Fibroblast of lung (primary cell): ENCODE measurements at regions not wholly inside any gene's neighbourhood (a gene's known extent, or its start where the extent isn't known, plus 50 kb on each side); places are given as distances from the start of the nearest gene placed in this dataset.

Experiments
- DNase-seq, 2 donors: peaks; one replicate each; pipeline versions ENCODE4 v3.0.0 to v3.0.0-alpha.2; 2010; ENCODE audit warnings: low read depth in 2 of 2
- H2AFZ ChIP-seq: 2 replicates; pipeline ENCODE4 v1.5.1; 2012; ENCODE audit warnings: low read length, control low read depth, inconsistent platforms
- H3K27ac ChIP-seq: 2 replicates; pipeline ENCODE4 v1.5.1; 2011; ENCODE audit warnings: low read length, control low read depth; ENCODE audit not compliant: insufficient read depth
- H3K27me3 ChIP-seq: 2 replicates; pipeline ENCODE4 v1.5.1; 2011; ENCODE audit warnings: mild to moderate bottlenecking, low read length; ENCODE audit not compliant: control insufficient read depth, insufficient read depth
- H3K36me3 ChIP-seq: 2 replicates; pipeline ENCODE4 v1.5.1; 2011; ENCODE audit warnings: low read length; ENCODE audit not compliant: control insufficient read depth, insufficient read depth
- H3K4me1 ChIP-seq: 2 replicates; pipeline ENCODE4 v1.5.1; 2011; ENCODE audit warnings: low read length; ENCODE audit not compliant: control insufficient read depth, insufficient read depth; ENCODE audit errors: extremely low read depth
- H3K4me2 ChIP-seq: 2 replicates; pipeline ENCODE4 v1.5.1; 2011; ENCODE audit warnings: low read length, control low read depth; ENCODE audit not compliant: insufficient read depth; ENCODE audit errors: extremely low read depth
- H3K4me3 ChIP-seq, 4 experiments: fragments of 200-600 bp in 1 of 4; sonication (generic) in 1 of 4; replicated peaks in 1 of 4; 2 replicates each; pipeline ENCODE4 v1.5.1; 2011 to 2016; ENCODE audit warnings: low read length in 4 of 4, low read depth in 3 of 4, mild to moderate bottlenecking in 3 of 4, control low read depth in 2 of 4, inconsistent platforms in 1 of 4, mixed read lengths in 1 of 4; ENCODE audit not compliant: insufficient read depth in 1 of 4; ENCODE audit errors: control extremely low read depth in 1 of 4
- H3K79me2 ChIP-seq: 2 replicates; pipeline ENCODE4 v1.5.1; 2012; ENCODE audit warnings: mild to moderate bottlenecking, low read length, inconsistent platforms; ENCODE audit not compliant: control insufficient read depth, insufficient read depth
- H3K9ac ChIP-seq: 2 replicates; pipeline ENCODE4 v1.5.1; 2011; ENCODE audit warnings: mild to moderate bottlenecking, low read length, control low read depth; ENCODE audit not compliant: insufficient read depth
- H3K9me3 ChIP-seq: 2 replicates; pipeline ENCODE4 v1.5.1; 2012; ENCODE audit warnings: low read depth, low read length; ENCODE audit not compliant: control insufficient read depth, insufficient read depth
- H4K20me1 ChIP-seq: 2 replicates; pipeline ENCODE4 v1.5.1; 2011; ENCODE audit warnings: low read length; ENCODE audit not compliant: control insufficient read depth, insufficient read depth; ENCODE audit errors: extremely low read depth
- EZH2 ChIP-seq: IDR thresholded peaks from 2 replicates; pipeline ENCODE4 v1.5.1; 2012; ENCODE audit warnings: low read length, control low read depth, mild to moderate bottlenecking; ENCODE audit errors: missing control alignments
- TF ChIP-seq, protein P1 (sequence below), 2 donors: IDR thresholded peaks in 1 of 2; conservative IDR thresholded peaks in 1 of 2; 1 replicate in 1 of 2; 2 replicates in 1 of 2; pipeline ENCODE4 v1.5.1; 2011 to 2012; ENCODE audit warnings: low read length in 2 of 2, control low read depth in 1 of 2, inconsistent platforms in 1 of 2, low read depth in 1 of 2, mild to moderate bottlenecking in 1 of 2

DNA sequence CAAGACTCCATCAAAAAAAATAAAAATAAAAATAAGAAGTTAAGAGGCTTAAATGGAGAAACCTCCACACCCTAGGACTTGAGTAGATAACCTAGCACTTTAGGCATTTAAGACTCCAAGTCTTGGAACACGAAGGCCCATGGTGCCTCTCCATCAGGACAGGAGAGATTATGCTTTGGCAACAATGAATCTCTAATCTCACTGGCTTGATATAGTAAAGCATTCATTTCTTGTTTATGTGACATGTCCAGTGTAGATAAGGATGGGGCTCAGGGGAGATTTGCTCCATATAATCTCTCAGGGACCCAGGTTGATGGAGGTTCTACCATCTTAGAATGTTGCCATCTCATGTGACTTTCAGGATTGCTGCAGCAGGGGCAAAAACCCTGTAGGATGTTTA lies 117.7 kb upstream of the FUT8 start:
- Histone ChIP-seq H2AFZ (no peak overlapping the region), H4K20me1 (no peaks in the 10 kb centered on the region), H3K4me1 (peaks cover 2% of the 10 kb centered on the region), H3K9ac (no peak overlapping the region), H3K4me3 (no peak overlapping the region), H3K4me2 (no peak overlapping the region), H3K36me3 (no peaks in the 10 kb centered on the region), H3K9me3 (no peaks in the 10 kb centered on the region), H3K27ac (no peak overlapping the region), H3K79me2 (no peaks in the 10 kb centered on the region), H3K27me3 (no peaks in the 10 kb centered on the region)
- DNase-seq, result no peak
- no peak for TF ChIP-seq EZH2

DNA sequence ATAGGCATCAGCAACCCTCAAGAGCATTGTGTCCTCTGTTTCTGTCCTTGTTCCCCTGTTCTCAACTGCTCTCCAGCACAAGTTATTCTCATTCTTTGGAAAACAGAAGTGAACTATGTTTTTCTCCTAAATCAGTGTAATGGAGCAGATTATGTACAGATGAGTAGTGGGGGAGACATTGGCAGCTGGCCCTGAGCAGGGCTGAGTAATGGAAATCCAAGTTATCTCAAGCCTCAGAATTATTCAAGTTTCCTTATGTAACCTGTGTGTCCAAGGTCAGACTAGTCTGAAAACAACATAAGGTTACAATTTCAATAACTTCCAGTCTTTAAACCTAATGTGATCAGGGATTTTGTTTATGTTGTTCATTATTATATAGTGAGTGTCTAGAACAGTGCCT lies 116.1 kb upstream of the FUT8 start:
- no peaks in the 10 kb centered on the region for H3K79me2 ChIP-seq
- no peak overlapping the region for H2AFZ ChIP-seq
- H3K9me3 ChIP-seq, result no peaks in the 10 kb centered on the region
- H3K4me3 ChIP-seq, result no peak overlapping the region
- TF ChIP-seq, protein P1, sequence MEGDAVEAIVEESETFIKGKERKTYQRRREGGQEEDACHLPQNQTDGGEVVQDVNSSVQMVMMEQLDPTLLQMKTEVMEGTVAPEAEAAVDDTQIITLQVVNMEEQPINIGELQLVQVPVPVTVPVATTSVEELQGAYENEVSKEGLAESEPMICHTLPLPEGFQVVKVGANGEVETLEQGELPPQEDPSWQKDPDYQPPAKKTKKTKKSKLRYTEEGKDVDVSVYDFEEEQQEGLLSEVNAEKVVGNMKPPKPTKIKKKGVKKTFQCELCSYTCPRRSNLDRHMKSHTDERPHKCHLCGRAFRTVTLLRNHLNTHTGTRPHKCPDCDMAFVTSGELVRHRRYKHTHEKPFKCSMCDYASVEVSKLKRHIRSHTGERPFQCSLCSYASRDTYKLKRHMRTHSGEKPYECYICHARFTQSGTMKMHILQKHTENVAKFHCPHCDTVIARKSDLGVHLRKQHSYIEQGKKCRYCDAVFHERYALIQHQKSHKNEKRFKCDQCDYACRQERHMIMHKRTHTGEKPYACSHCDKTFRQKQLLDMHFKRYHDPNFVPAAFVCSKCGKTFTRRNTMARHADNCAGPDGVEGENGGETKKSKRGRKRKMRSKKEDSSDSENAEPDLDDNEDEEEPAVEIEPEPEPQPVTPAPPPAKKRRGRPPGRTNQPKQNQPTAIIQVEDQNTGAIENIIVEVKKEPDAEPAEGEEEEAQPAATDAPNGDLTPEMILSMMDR (conservative IDR thresholded peaks at IDR 0.05 in 1 of 2, IDR thresholded peaks at IDR 0.05 in 1 of 2; ENCODE audit: low read depth in 1 of 2, low read length in 2 of 2), result no peak
- no peak overlapping the region for H3K27ac ChIP-seq
- H3K36me3 ChIP-seq, result no peaks in the 10 kb centered on the region
- H3K4me1 ChIP-seq, result no peaks in the 10 kb centered on the region
- no peak overlapping the region for H3K4me2 ChIP-seq
- H4K20me1 ChIP-seq, result no peaks in the 10 kb centered on the region
- DNase-seq, result peak in 1 of 2 donors; percentile 58
- no peak overlapping the region for H3K9ac ChIP-seq
- no peaks in the 10 kb centered on the region for H3K27me3 ChIP-seq

DNA sequence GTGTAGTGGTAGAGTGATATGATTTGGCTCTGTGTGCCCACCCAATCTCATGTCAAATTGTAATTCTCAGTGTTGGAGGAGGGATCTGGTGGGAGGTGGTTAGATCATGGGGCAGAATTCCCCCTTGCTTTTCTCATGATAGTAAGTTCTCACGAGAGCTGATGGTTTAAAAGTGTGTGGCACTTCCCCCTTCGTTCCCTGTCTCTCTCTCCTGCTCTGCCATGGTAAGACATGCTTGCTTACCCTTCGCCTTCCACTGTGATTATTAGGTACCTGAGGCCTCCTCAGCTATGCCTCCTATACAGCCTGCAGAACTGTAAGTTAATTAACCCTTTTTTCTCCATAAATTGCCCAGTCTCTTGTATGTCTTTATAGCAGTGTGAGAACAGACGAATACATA lies 115.7 kb upstream of the FUT8 start:
- no peaks in the 10 kb centered on the region for H4K20me1 ChIP-seq
- no peak overlapping the region for H3K27ac ChIP-seq
- H3K9me3 ChIP-seq, result no peaks in the 10 kb centered on the region
- no peaks in the 10 kb centered on the region for H3K27me3 ChIP-seq
- no peak overlapping the region for H2AFZ ChIP-seq
- H3K36me3 ChIP-seq, result no peaks in the 10 kb centered on the region
- no peak overlapping the region for H3K9ac ChIP-seq
- no peaks in the 10 kb centered on the region for H3K79me2 ChIP-seq
- TF ChIP-seq, protein P1 (conservative IDR thresholded peaks at IDR 0.05 in 1 of 2, IDR thresholded peaks at IDR 0.05 in 1 of 2; ENCODE audit: low read depth in 1 of 2, low read length in 2 of 2), result no peak
- no peak for TF ChIP-seq EZH2
- no peaks in the 10 kb centered on the region for H3K4me1 ChIP-seq
- H3K4me3 ChIP-seq, result no peak overlapping the region
- no peak overlapping the region for H3K4me2 ChIP-seq
- no peak for DNase-seq

DNA sequence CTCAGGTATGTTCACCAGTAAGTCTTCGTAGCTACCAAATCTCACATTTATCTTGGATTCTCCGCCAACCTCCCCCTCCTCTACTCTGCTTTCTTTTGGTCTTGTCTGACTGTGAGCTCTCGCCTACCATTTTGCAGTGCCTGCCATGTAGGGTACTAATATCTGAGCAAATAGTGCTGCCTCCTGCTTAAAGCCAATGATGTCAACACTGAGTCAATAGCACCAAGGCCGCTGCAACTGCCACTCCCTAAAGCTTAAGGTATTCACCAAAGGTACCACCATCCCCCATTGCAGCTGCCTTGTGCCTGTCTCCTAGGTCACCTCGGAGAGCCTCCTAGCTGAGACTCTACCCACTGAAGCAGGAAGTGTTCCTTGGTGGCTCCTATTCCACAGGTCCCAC lies 114.8 kb upstream of the FUT8 start:
- Histone ChIP-seq H3K9ac (no peak overlapping the region), H2AFZ (no peak overlapping the region), H3K79me2 (no peaks in the 10 kb centered on the region), H4K20me1 (no peaks in the 10 kb centered on the region), H3K4me1 (no peaks in the 10 kb centered on the region), H3K36me3 (no peaks in the 10 kb centered on the region), H3K4me2 (no peak overlapping the region), H3K4me3 (no peak overlapping the region), H3K27me3 (no peaks in the 10 kb centered on the region), H3K9me3 (no peaks in the 10 kb centered on the region), H3K27ac (no peak overlapping the region)
- no peak for TF ChIP-seq EZH2
- TF ChIP-seq, protein P1 (conservative IDR thresholded peaks at IDR 0.05 in 1 of 2, IDR thresholded peaks at IDR 0.05 in 1 of 2; ENCODE audit: low read depth in 1 of 2, low read length in 2 of 2), result no peak
- no peak for DNase-seq
